ENCODE measurements at regions not wholly inside any gene's neighbourhood (a gene's known extent, or its start where the extent isn't known, plus 50 kb on each side); places are given as distances from the start of the nearest gene placed in this dataset.

DNA sequence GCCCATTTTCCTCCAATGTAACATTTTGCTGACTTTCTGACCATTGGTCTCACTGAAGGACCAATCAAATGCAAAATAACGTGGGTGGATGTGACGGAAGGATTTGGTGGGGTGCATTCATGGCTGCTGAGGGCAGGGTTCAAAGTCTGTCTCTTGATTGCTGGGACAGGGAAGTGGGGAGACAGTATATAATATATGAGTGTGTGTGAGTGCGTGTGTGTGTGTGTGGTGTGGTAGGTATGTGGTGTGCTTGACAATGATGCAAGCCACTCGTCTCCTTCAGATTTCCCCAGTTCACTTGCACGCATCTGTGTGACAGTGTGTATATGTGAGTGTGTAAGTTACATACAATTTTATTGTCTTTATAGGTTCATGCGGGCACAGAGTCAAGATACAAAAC, 477.3 kb downstream of the DIRAS2 start:
- TF ChIP-seq, protein P1, sequence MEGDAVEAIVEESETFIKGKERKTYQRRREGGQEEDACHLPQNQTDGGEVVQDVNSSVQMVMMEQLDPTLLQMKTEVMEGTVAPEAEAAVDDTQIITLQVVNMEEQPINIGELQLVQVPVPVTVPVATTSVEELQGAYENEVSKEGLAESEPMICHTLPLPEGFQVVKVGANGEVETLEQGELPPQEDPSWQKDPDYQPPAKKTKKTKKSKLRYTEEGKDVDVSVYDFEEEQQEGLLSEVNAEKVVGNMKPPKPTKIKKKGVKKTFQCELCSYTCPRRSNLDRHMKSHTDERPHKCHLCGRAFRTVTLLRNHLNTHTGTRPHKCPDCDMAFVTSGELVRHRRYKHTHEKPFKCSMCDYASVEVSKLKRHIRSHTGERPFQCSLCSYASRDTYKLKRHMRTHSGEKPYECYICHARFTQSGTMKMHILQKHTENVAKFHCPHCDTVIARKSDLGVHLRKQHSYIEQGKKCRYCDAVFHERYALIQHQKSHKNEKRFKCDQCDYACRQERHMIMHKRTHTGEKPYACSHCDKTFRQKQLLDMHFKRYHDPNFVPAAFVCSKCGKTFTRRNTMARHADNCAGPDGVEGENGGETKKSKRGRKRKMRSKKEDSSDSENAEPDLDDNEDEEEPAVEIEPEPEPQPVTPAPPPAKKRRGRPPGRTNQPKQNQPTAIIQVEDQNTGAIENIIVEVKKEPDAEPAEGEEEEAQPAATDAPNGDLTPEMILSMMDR (IDR thresholded peaks at IDR 0.05; ENCODE audit: low read length), result no peak
- no peak for TF ChIP-seq EZH2 (optimal IDR thresholded peaks at IDR 0.05; ENCODE audit: low read depth, low read length)
- no peak for TF ChIP-seq EZH2phosphoT487 (IDR thresholded peaks at IDR 0.05; ENCODE audit: low read length)
